Fibroblast of mammary gland (primary cell): ENCODE measurements at regions not wholly inside any gene's neighbourhood (a gene's known extent, or its start where the extent isn't known, plus 50 kb on each side); places are given as distances from the start of the nearest gene placed in this dataset.
"Not testable (repeated sequence)": the region's sequence is repeated elsewhere in the genome, so short reads cannot be mapped to it uniquely, and the experiment has no call there.

Source experiments
- DNase-seq: peaks from one replicate; pipeline ENCODE4 v3.0.0-alpha.2; 2010; ENCODE audit warnings: low read depth
- H3K4me3 ChIP-seq: 2 replicates; pipeline ENCODE4 v1.5.1; 2011; ENCODE audit warnings: low read depth, mild to moderate bottlenecking, low read length, moderate library complexity; ENCODE audit not compliant: control insufficient read depth
- CTCF ChIP-seq: conservative IDR thresholded peaks from 2 replicates; pipeline ENCODE4 v1.5.1; 2011; ENCODE audit warnings: low read depth, low read length, inconsistent platforms; ENCODE audit not compliant: control insufficient read depth, insufficient read depth

GRCh38 chr2:167787562-167787961 is 459.8 kb downstream of the STK39 start:
- DNase-seq = no peak
- TF ChIP-seq CTCF = no peak
- H3K4me3 ChIP-seq = no peak overlapping the region

- TF ChIP-seq CTCF = no peak
- H3K4me3 ChIP-seq = no peak overlapping the region
- no peak for DNase-seq
Measured at GRCh38 chr2:167787021-167787420, 460.4 kb downstream of the STK39 start.

GRCh38 chr2:167785606-167786216 is 461.7 kb downstream of the STK39 start:
- TF ChIP-seq CTCF = no peak
- DNase-seq = peak; percentile 7

DNA sequence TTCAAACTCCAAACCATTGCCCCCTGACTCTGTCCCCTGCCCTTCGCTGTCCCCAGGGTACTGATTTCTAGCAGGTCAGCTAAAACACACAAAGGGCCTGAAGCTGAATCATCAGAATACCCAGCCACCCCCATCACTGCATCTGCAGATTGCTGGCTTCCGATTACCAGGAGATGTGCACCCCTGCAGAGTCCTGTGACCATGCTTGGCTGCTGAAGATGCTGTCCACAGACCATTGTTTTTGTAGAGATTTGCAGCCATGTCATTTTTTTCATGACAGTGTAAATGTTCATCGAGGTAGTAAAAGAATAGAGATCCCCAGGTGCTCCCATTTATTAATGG is 463.3 kb downstream of the STK39 start:
- H3K4me3 ChIP-seq = no peak overlapping the region
- TF ChIP-seq CTCF = no peak
- DNase-seq = no peak

More at GRCh38 chr2:167785606-167786216, 461.7 kb downstream of the STK39 start:
- no peak overlapping the region for H3K4me3 ChIP-seq

DNA sequence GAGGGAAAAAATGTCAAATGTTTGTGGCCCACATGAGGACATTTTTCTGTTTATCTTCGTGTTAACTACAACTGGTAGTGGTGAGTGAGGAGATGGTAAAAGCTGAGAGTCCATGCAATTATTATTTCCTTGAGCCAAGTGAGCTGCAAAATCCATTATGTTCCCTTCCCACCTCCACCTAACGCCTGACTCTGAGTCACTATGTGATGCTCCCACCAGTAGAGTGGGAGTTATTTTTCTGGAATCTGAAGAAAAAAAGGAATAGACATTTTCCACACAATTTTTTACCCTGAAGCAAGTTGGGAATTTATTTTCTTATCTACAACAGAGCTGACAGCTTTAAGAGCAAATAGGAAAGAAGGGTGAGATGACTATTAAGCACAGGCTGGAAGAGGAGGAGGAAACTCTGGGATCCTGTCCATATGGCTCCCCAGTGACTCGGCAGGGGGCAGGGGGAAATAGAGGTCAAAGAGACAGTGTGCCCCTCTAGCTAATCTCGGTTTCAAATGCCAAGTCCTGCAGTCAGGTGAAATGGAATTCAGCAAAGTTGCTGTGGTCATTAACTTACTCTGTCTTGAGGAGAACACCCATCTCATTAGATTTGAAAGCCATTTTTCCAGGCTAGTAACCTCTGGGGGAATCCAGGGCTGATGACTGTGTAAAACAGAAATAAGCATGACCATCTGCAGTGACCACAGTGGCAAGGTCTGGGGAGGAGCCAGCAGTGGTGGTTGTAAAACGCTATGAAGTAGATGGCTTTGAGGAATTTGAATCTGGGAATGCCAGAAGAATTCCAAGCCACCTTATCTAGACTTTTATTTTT is 463.9 kb downstream of the STK39 start:
- peak; percentile 26 for DNase-seq
- no peak for TF ChIP-seq CTCF
- no peak overlapping the region for H3K4me3 ChIP-seq

GRCh38 chr2:167781629-167782028 is 465.8 kb downstream of the STK39 start:
- H3K4me3 ChIP-seq, DNase-seq: not testable (repeated sequence)

- no peak for DNase-seq
- no peak overlapping the region for H3K4me3 ChIP-seq
- TF ChIP-seq CTCF = no peak
Measured at GRCh38 chr2:167776359-167776758, 471.0 kb downstream of the STK39 start.
